H9 (cell line): ENCODE measurements at regions not wholly inside any gene's neighbourhood (a gene's known extent, or its start where the extent isn't known, plus 50 kb on each side); places are given as distances from the start of the nearest gene placed in this dataset.

Experiments
- DNase-seq: peaks from one replicate; pipeline ENCODE4 v3.0.0-alpha.2; 2017
- H2AFZ ChIP-seq: one replicate; pipeline ENCODE4 v1.6.1; 2013; ENCODE audit warnings: mild to moderate bottlenecking, low read length, control low read depth, moderate library complexity
- H2AK5ac ChIP-seq: 2 replicates; pipeline ENCODE4 v1.6.1; 2013; ENCODE audit warnings: low read length, control low read depth, mixed read lengths; ENCODE audit not compliant: insufficient read length
- H2BK120ac ChIP-seq: one replicate; pipeline ENCODE4 v1.6.1; 2013; ENCODE audit warnings: low read depth, mild to moderate bottlenecking, low read length, control low read depth, inconsistent platforms; ENCODE audit not compliant: poor library complexity, severe bottlenecking
- H2BK12ac ChIP-seq: 2 replicates; pipeline ENCODE4 v1.6.1; 2013; ENCODE audit warnings: low read length, control low read depth, mixed read lengths, low read depth; ENCODE audit not compliant: insufficient read length
- H2BK15ac ChIP-seq: 2 replicates; pipeline ENCODE4 v1.6.1; 2013; ENCODE audit warnings: low read depth, low read length, control low read depth
- H2BK20ac ChIP-seq: one replicate; pipeline ENCODE4 v1.6.1; 2013; ENCODE audit warnings: low read depth, mild to moderate bottlenecking, low read length, control low read depth, inconsistent platforms; ENCODE audit not compliant: poor library complexity, severe bottlenecking
- H2BK5ac ChIP-seq: 2 replicates; pipeline ENCODE4 v1.6.1; 2013; ENCODE audit warnings: low read length, control low read depth, mixed read lengths; ENCODE audit not compliant: insufficient read length
- H3K14ac ChIP-seq: 2 replicates; pipeline ENCODE4 v1.6.1; 2013; ENCODE audit warnings: low read length, control low read depth; ENCODE audit not compliant: insufficient read depth
- H3K18ac ChIP-seq: 2 replicates; pipeline ENCODE4 v1.6.1; 2013; ENCODE audit warnings: low read depth, mild to moderate bottlenecking, mixed read lengths, low read length, control low read depth; ENCODE audit not compliant: insufficient read length
- H3K23ac ChIP-seq: 2 replicates; pipeline ENCODE4 v1.6.1; 2013; ENCODE audit warnings: low read length, control low read depth, mixed read lengths, low read depth; ENCODE audit not compliant: insufficient read length
- H3K23me2 ChIP-seq: 2 replicates; pipeline ENCODE4 v1.6.1; 2013; ENCODE audit warnings: low read depth, mild to moderate bottlenecking, mixed read lengths, low read length, control low read depth; ENCODE audit not compliant: insufficient read length, poor library complexity, severe bottlenecking
- H3K27ac ChIP-seq: 2 replicates; pipeline ENCODE4 v1.5.1; 2013; ENCODE audit warnings: low read length, control low read depth, mixed read lengths, low read depth; ENCODE audit not compliant: insufficient read length
- H3K27me3 ChIP-seq: 2 replicates; pipeline ENCODE4 v1.6.1; 2013; ENCODE audit warnings: low read length, control low read depth, inconsistent platforms; ENCODE audit not compliant: insufficient read depth
- H3K4ac ChIP-seq: 2 replicates; pipeline ENCODE4 v1.6.1; 2013; ENCODE audit warnings: low read depth, mild to moderate bottlenecking, control low read depth, inconsistent platforms, low read length, moderate library complexity
- H3K4me1 ChIP-seq: 2 replicates; pipeline ENCODE4 v1.6.1; 2013; ENCODE audit warnings: low read length, control low read depth, inconsistent platforms; ENCODE audit not compliant: insufficient read depth
- H3K4me2 ChIP-seq: 2 replicates; pipeline ENCODE4 v1.6.1; 2013; ENCODE audit warnings: low read length, control low read depth, mixed read lengths; ENCODE audit not compliant: insufficient read length, insufficient read depth
- H3K56ac ChIP-seq: 2 replicates; pipeline ENCODE4 v1.6.1; 2013; ENCODE audit warnings: low read depth, mild to moderate bottlenecking, mixed read lengths, low read length, control low read depth; ENCODE audit not compliant: insufficient read length
- H3K79me1 ChIP-seq: 2 replicates; pipeline ENCODE4 v1.6.1; 2013; ENCODE audit warnings: low read depth, mild to moderate bottlenecking, moderate library complexity, low read length, control low read depth, inconsistent platforms; ENCODE audit not compliant: insufficient read depth, poor library complexity, severe bottlenecking
- H3K79me2 ChIP-seq: 2 replicates; pipeline ENCODE4 v1.6.1; 2013; ENCODE audit warnings: low read length, control low read depth, inconsistent platforms; ENCODE audit not compliant: insufficient read depth
- H3K9ac ChIP-seq: 2 replicates; pipeline ENCODE4 v1.6.1; 2013; ENCODE audit warnings: low read length, control low read depth, mixed read lengths; ENCODE audit not compliant: insufficient read length; ENCODE audit errors: extremely low read depth
- H3K9me3 ChIP-seq: one replicate; pipeline ENCODE4 v1.6.1; 2013; ENCODE audit warnings: low read depth, low read length, inconsistent platforms; ENCODE audit not compliant: control insufficient read depth
- H3T11ph ChIP-seq: one replicate; pipeline ENCODE4 v1.6.1; 2013; ENCODE audit warnings: mild to moderate bottlenecking, low read length, control low read depth, inconsistent platforms
- H4K20me1 ChIP-seq: one replicate; pipeline ENCODE4 v1.6.1; 2013; ENCODE audit not compliant: control insufficient read depth, insufficient read length, insufficient read depth
- H4K5ac ChIP-seq: 2 replicates; pipeline ENCODE4 v1.6.1; 2013; ENCODE audit warnings: low read depth, mild to moderate bottlenecking, mixed read lengths, low read length, control low read depth; ENCODE audit not compliant: insufficient read length
- H4K8ac ChIP-seq: replicated peaks from 2 replicates; pipeline ENCODE4 v1.6.1; 2013; ENCODE audit warnings: low read length, control low read depth, mixed read lengths, low read depth; ENCODE audit not compliant: insufficient read length
- H4K91ac ChIP-seq: 2 replicates; pipeline ENCODE4 v1.6.1; 2013; ENCODE audit warnings: low read depth, mild to moderate bottlenecking, moderate library complexity, mixed read lengths, low read length, control low read depth; ENCODE audit not compliant: insufficient read length
- H3K27ac Mint-ChIP-seq, 3 experiments: 2 replicates in 2 of 3; 3 replicates in 1 of 3; pipeline ENCODE4 v1.8.0; 2020 to 2021; ENCODE audit warnings: mixed read lengths in 3 of 3, mild to moderate bottlenecking in 1 of 3, moderate library complexity in 1 of 3
- H3K27me3 Mint-ChIP-seq: 2 replicates; pipeline ENCODE4 v1.8.0; 2021; ENCODE audit warnings: low read depth, mild to moderate bottlenecking, moderate library complexity, mixed read lengths
- H3K36me3 Mint-ChIP-seq, 3 experiments: 2 replicates in 2 of 3; 3 replicates in 1 of 3; pipeline ENCODE4 v1.8.0; 2020 to 2021; ENCODE audit warnings: low read depth in 3 of 3, mixed read lengths in 3 of 3; ENCODE audit not compliant: insufficient read depth in 1 of 3
- H3K4me1 Mint-ChIP-seq, 2 experiments: 2 replicates each; pipeline ENCODE4 v1.8.0; 2020; ENCODE audit warnings: mixed read lengths in 2 of 2
- H3K4me3 Mint-ChIP-seq, 2 experiments: 2 replicates in 1 of 2; 3 replicates in 1 of 2; pipeline ENCODE4 v1.8.0; 2020 to 2021; ENCODE audit warnings: mild to moderate bottlenecking in 2 of 2, mixed read lengths in 2 of 2, moderate library complexity in 1 of 2
- H3K9me3 Mint-ChIP-seq, 2 experiments: 2 replicates in 1 of 2; 3 replicates in 1 of 2; pipeline ENCODE4 v1.8.0; 2020; ENCODE audit warnings: mild to moderate bottlenecking in 2 of 2, mixed read lengths in 2 of 2, moderate library complexity in 1 of 2
- CTCF ChIP-seq: fragments of 200-600 bp; sonication (generic); conservative IDR thresholded peaks from 3 replicates; pipeline ENCODE4 v1.8.0; 2021; ENCODE audit warnings: antibody characterized with exemption, mild to moderate bottlenecking
- WGBS: extraction: QIAGEN DNeasy Blood & Tissue Kit; methylation state at CpG from one replicate; pipeline ENCODE4 v1.1.7; 2013; ENCODE audit warnings: missing lambda C conversion rate, low lambda C conversion rate, mixed read lengths; ENCODE audit not compliant: insufficient read length; ENCODE audit errors: extremely low coverage; 5-methylcytosine and 5-hydroxymethylcytosine counted together

- Histone ChIP-seq H4K8ac (no peak overlapping the region), H3K4me1 (no peaks in the 10 kb centered on the region), H2AK5ac (no peak overlapping the region), H3K23ac (no peak overlapping the region), H2BK5ac (no peak overlapping the region), H3K79me2 (no peaks in the 10 kb centered on the region), H4K5ac (no peak overlapping the region), H3K4ac (no peak overlapping the region), H2AFZ (no peak overlapping the region), H2BK20ac (no peak overlapping the region), H3K56ac (no peak overlapping the region), H3K9ac (no peak overlapping the region), H3K9me3 (no peaks in the 10 kb centered on the region), H3T11ph (no peak overlapping the region), H3K27ac (no peak overlapping the region), H3K23me2 (no peaks in the 10 kb centered on the region), H4K20me1 (no peaks in the 10 kb centered on the region), H3K4me2 (no peak overlapping the region), H3K14ac (no peak overlapping the region), H3K18ac (no peak overlapping the region), H4K91ac (no peak overlapping the region), H3K79me1 (no peaks in the 10 kb centered on the region), H2BK120ac (no peak overlapping the region), H2BK15ac (no peak overlapping the region), H3K27me3 (no peaks in the 10 kb centered on the region), H2BK12ac (no peak overlapping the region)
- TF ChIP-seq CTCF, result no peak
- no peak for DNase-seq
- H3K9me3 Mint-ChIP-seq, result no peaks in the 10 kb centered on the region; a peak in 1 of 5 replicates
- H3K4me3 Mint-ChIP-seq, result no peak overlapping the region
- H3K27me3 Mint-ChIP-seq, result peaks cover 18% of the 10 kb centered on the region
- no CpG with 5 or more reads among the region's 4 CpGs for WGBS
- no peaks in the 10 kb centered on the region for H3K36me3 Mint-ChIP-seq
- H3K27ac Mint-ChIP-seq, result no peak overlapping the region
- H3K4me1 Mint-ChIP-seq, result no peaks in the 10 kb centered on the region
These were observed 173.2 kb downstream of the TMEM114 start for GRCh38 chr16:8417145-8417544.
